ENCODE measurements at regions not wholly inside any gene's neighbourhood (a gene's known extent, or its start where the extent isn't known, plus 50 kb on each side); places are given as distances from the start of the nearest gene placed in this dataset.

- TF ChIP-seq CTCF (IDR thresholded peaks at IDR 0.05 in 8 of 11, conservative IDR thresholded peaks at IDR 0.05 in 3 of 11) (no peak), POLR2A (IDR thresholded peaks at IDR 0.05) (no peak)
Measured at GRCh38 chr13:109428146-109428545, 358.2 kb downstream of the IRS2 start.

Data from spleen (tissue), 7 donors.